H1 (cell line): ENCODE measurements at regions not wholly inside any gene's neighbourhood (a gene's known extent, or its start where the extent isn't known, plus 50 kb on each side); places are given as distances from the start of the nearest gene placed in this dataset.

Experiments used
- CTCF ChIA-PET: fragments of 300-600 bp; sonication (Branson Sonifier 250); formaldehyde crosslinking; loops from one replicate; lab custom pipeline; 2021; ENCODE audit not compliant: partially characterized antibody; lab: Charles Lee
- POLR2A ChIA-PET: fragments of 300-600 bp; sonication (Branson Sonifier 250); formaldehyde crosslinking; loops from one replicate; lab custom pipeline; 2021; ENCODE audit warnings: inconsistent platforms; ENCODE audit not compliant: partially characterized antibody; lab: Charles Lee
- DNase-seq, 2 experiments: peaks; one replicate each; pipeline versions ENCODE4 v3.0.0 to v3.0.0-alpha.2; 2010 to 2022; ENCODE audit warnings: low spot score in 2 of 2, low read depth in 1 of 2, mixed read lengths in 1 of 2
- FAIRE-seq: peaks from 2 replicates; lab custom pipeline; 2011; peaks lifted over from hg19 to GRCh38; lab: Jason Lieb, UNC
- H2AFZ ChIP-seq: 2 replicates; pipeline ENCODE4 v1.8.1; 2012; ENCODE audit warnings: low read length, inconsistent platforms
- H2AK5ac ChIP-seq: 2 replicates; pipeline ENCODE4 v1.6.1; 2013; ENCODE audit warnings: low read depth, low read length
- H2BK120ac ChIP-seq: replicated peaks from 2 replicates; pipeline ENCODE3; 2013; ENCODE audit warnings: low read depth, low read length, inconsistent platforms
- H2BK12ac ChIP-seq: 2 replicates; pipeline ENCODE4 v1.6.1; 2013; ENCODE audit warnings: low read depth, low read length
- H2BK15ac ChIP-seq: 2 replicates; pipeline ENCODE4 v1.6.1; 2013; ENCODE audit warnings: low read length
- H2BK20ac ChIP-seq: 2 replicates; pipeline ENCODE4 v1.6.1; 2013; ENCODE audit warnings: low read length
- H2BK5ac ChIP-seq: 2 replicates; pipeline ENCODE4 v1.6.1; 2013; ENCODE audit warnings: low read depth, low read length
- H3K14ac ChIP-seq: 2 replicates; pipeline ENCODE4 v1.6.1; 2013; ENCODE audit warnings: inconsistent platforms; ENCODE audit not compliant: insufficient read length
- H3K18ac ChIP-seq: 2 replicates; pipeline ENCODE4 v1.6.1; 2013; ENCODE audit warnings: low read length; ENCODE audit errors: extremely low read depth
- H3K23ac ChIP-seq: 2 replicates; pipeline ENCODE4 v1.6.1; 2013; ENCODE audit warnings: inconsistent platforms; ENCODE audit not compliant: insufficient read length
- H3K23me2 ChIP-seq: 2 replicates; pipeline ENCODE4 v1.6.1; 2013; ENCODE audit warnings: low read depth, low read length
- H3K27ac ChIP-seq: 2 replicates; pipeline ENCODE4 v1.6.1; 2011; ENCODE audit warnings: low read depth, low read length, inconsistent platforms
- H3K27me3 ChIP-seq, 4 experiments: replicated peaks in 1 of 4; 1 replicate in 1 of 4; 2 replicates in 3 of 4; pipeline versions ENCODE4 v1.6.1 to v1.8.1; 2011 to 2013; ENCODE audit warnings: low read length in 3 of 4, mild to moderate bottlenecking in 3 of 4, inconsistent platforms in 2 of 4, mixed read lengths in 2 of 4, moderate library complexity in 1 of 4; ENCODE audit not compliant: control insufficient read depth in 3 of 4, insufficient read depth in 3 of 4; ENCODE audit errors: extremely low read depth in 1 of 4
- H3K36me3 ChIP-seq, 4 experiments: 2 replicates each; pipeline versions ENCODE4 v1.6.1 to v1.8.1; 2011 to 2013; ENCODE audit warnings: mild to moderate bottlenecking in 4 of 4, low read length in 3 of 4, moderate library complexity in 2 of 4, control low read depth in 1 of 4, inconsistent platforms in 1 of 4; ENCODE audit not compliant: insufficient read depth in 4 of 4, control insufficient read depth in 2 of 4
- H3K4ac ChIP-seq: replicated peaks from 2 replicates; pipeline ENCODE3; 2013; ENCODE audit warnings: low read length, low read depth, mixed read lengths, inconsistent platforms; ENCODE audit not compliant: insufficient read length
- H3K4me1 ChIP-seq, 4 experiments: replicated peaks in 1 of 4; 1 replicate in 1 of 4; 2 replicates in 3 of 4; pipeline versions ENCODE4 v1.6.1 to v1.8.1; 2011 to 2013; ENCODE audit warnings: low read length in 3 of 4, inconsistent platforms in 2 of 4, mixed read lengths in 1 of 4; ENCODE audit not compliant: insufficient read depth in 4 of 4, control insufficient read depth in 3 of 4
- H3K4me2 ChIP-seq, 2 experiments: 2 replicates each; pipeline versions ENCODE4 v1.6.1 to v1.8.1; 2011 to 2013; ENCODE audit warnings: low read depth in 2 of 2, low read length in 2 of 2, control low read depth in 1 of 2, inconsistent platforms in 1 of 2, mild to moderate bottlenecking in 1 of 2; ENCODE audit not compliant: insufficient read depth in 1 of 2
- H3K4me3 ChIP-seq, 4 experiments: fragments of 200-600, 300-600 bp in 1 of 4; sonication (generic), shearing (Covaris generic), sonication (Bioruptor Twin) in 1 of 4; 2 replicates each; pipeline versions ENCODE4 v1.5.1 to v1.8.1; 2011 to 2016; ENCODE audit warnings: low read length in 4 of 4, low read depth in 3 of 4, control low read depth in 2 of 4, inconsistent platforms in 2 of 4, mild to moderate bottlenecking in 2 of 4, mixed read lengths in 1 of 4, moderate library complexity in 1 of 4; ENCODE audit not compliant: insufficient read depth in 2 of 4; ENCODE audit errors: extremely low read depth in 1 of 4
- H3K56ac ChIP-seq: replicated peaks from 2 replicates; pipeline ENCODE3; 2013; ENCODE audit warnings: low read depth, mild to moderate bottlenecking, mixed read lengths, low read length, inconsistent platforms; ENCODE audit not compliant: insufficient read length
- H3K79me1 ChIP-seq: 2 replicates; pipeline ENCODE4 v1.6.1; 2013; ENCODE audit warnings: low read depth, low read length, control low read depth
- H3K79me2 ChIP-seq, 2 experiments: 2 replicates each; pipeline versions ENCODE4 v1.6.1 to v1.8.1; 2012 to 2013; ENCODE audit warnings: low read length in 2 of 2, mild to moderate bottlenecking in 2 of 2, inconsistent platforms in 1 of 2; ENCODE audit not compliant: insufficient read depth in 2 of 2, control insufficient read depth in 1 of 2
- H3K9ac ChIP-seq, 4 experiments: replicated peaks in 1 of 4; 1 replicate in 1 of 4; 2 replicates in 3 of 4; pipeline versions ENCODE4 v1.6.1 to v1.8.1; 2011 to 2013; ENCODE audit warnings: low read depth in 3 of 4, low read length in 3 of 4, control low read depth in 2 of 4, mild to moderate bottlenecking in 2 of 4, moderate library complexity in 2 of 4, inconsistent platforms in 1 of 4; ENCODE audit errors: extremely low read depth in 1 of 4
- H3K9me3 ChIP-seq, 2 experiments: 2 replicates each; pipeline versions ENCODE4 v1.6.1 to v1.8.1; 2012 to 2013; ENCODE audit warnings: mild to moderate bottlenecking in 2 of 2, moderate library complexity in 2 of 2, control low read depth in 1 of 2, inconsistent platforms in 1 of 2, low read depth in 1 of 2, low read length in 1 of 2, mixed read lengths in 1 of 2; ENCODE audit not compliant: insufficient read depth in 2 of 2
- H4K20me1 ChIP-seq, 2 experiments: replicated peaks in 1 of 2; 2 replicates each; pipeline versions ENCODE3 to v1.8.1; 2011 to 2013; ENCODE audit warnings: inconsistent platforms in 2 of 2, low read length in 2 of 2, mild to moderate bottlenecking in 1 of 2; ENCODE audit not compliant: insufficient read depth in 2 of 2, control insufficient read depth in 1 of 2
- H4K5ac ChIP-seq: 2 replicates; pipeline ENCODE4 v1.6.1; 2013; ENCODE audit warnings: low read length, low read depth, mixed read lengths, inconsistent platforms; ENCODE audit not compliant: insufficient read length
- H4K8ac ChIP-seq: 2 replicates; pipeline ENCODE4 v1.8.0; 2013; ENCODE audit warnings: mild to moderate bottlenecking, moderate library complexity, low read length, inconsistent platforms; ENCODE audit not compliant: insufficient read depth; ENCODE audit errors: extremely low read depth
- H4K91ac ChIP-seq: replicated peaks from 2 replicates; pipeline ENCODE3; 2013; ENCODE audit warnings: low read length, mixed read lengths, inconsistent platforms; ENCODE audit not compliant: insufficient read length
- FOSL1 ChIP-seq: IDR thresholded peaks from 2 replicates; pipeline ENCODE4 v1.6.1; 2011; ENCODE audit warnings: mild to moderate bottlenecking, low read depth, low read length, moderate library complexity; ENCODE audit not compliant: insufficient read depth
- SUZ12 ChIP-seq: fragments of 200-600 bp; sonication (generic); IDR thresholded peaks from 2 replicates; pipeline ENCODE4 v1.6.1; 2012; ENCODE audit warnings: mild to moderate bottlenecking, inconsistent platforms, low read length, moderate library complexity, mixed read lengths
- TAF7 ChIP-seq: optimal IDR thresholded peaks from 2 replicates; pipeline ENCODE3; 2011; ENCODE audit warnings: low read depth, mild to moderate bottlenecking, inconsistent platforms, low read length, moderate library complexity, borderline replicate concordance
- WGBS, 2 experiments: shearing (Covaris generic) in 1 of 2; methylation state at CpG; one replicate each; pipeline versions ENCODE4 v1.1.6 to v1.1.7; 2013 to 2015; ENCODE audit warnings: low lambda C conversion rate in 2 of 2, mixed read lengths in 2 of 2, inconsistent platforms in 1 of 2, low coverage in 1 of 2, missing lambda C conversion rate in 1 of 2; ENCODE audit not compliant: insufficient replicate concordance in 2 of 2, insufficient coverage in 1 of 2, insufficient read length in 1 of 2; ENCODE audit errors: extremely low coverage in 1 of 2, missing lambda C conversion rate in 1 of 2; 5-methylcytosine and 5-hydroxymethylcytosine counted together

GRCh38 chr10:3573498-3573897 lies 211.5 kb downstream of the KLF6 start:
- no peak overlapping the region for H3K9ac ChIP-seq
- H3K4me1 ChIP-seq: peaks cover 0 to 2% (median under 1%) of the 10 kb centered on the region in 4 experiments; a peak in 4 of 7 replicates
- DNase-seq (no peak), FAIRE-seq (no peak)
- H3K23me2 ChIP-seq: no peaks in the 10 kb centered on the region
- no peak overlapping the region for H3K23ac ChIP-seq
- no peaks in the 10 kb centered on the region for H3K36me3 ChIP-seq
- no peaks in the 10 kb centered on the region for H4K20me1 ChIP-seq
- H2AK5ac ChIP-seq: no peak overlapping the region
- no peak overlapping the region for H3K56ac ChIP-seq
- H2AFZ ChIP-seq: no peak overlapping the region
- no peak overlapping the region for H4K5ac ChIP-seq
- H3K27ac ChIP-seq: no peak overlapping the region
- POLR2A ChIA-PET: no interaction called here
- WGBS, 2 experiments: 69% methylated on average over 8 of the region's 8 CpGs; no CpG with 5 or more reads in 1 of the 2 experiments
- H3K9me3 ChIP-seq: no peaks in the 10 kb centered on the region
- no peak overlapping the region for H3K4me2 ChIP-seq
- H4K91ac ChIP-seq: no peak overlapping the region
- H4K8ac ChIP-seq: no peak overlapping the region; the same call in 1 of the 2 replicates
- no peaks in the 10 kb centered on the region for H3K27me3 ChIP-seq
- no peak overlapping the region for H3K18ac ChIP-seq
- no peak overlapping the region for H2BK15ac ChIP-seq
- H3K79me1 ChIP-seq: no peaks in the 10 kb centered on the region
- no peak overlapping the region for H3K4ac ChIP-seq
- no peak overlapping the region for H2BK5ac ChIP-seq
- H3K79me2 ChIP-seq: no peaks in the 10 kb centered on the region
- H2BK120ac ChIP-seq: no peak overlapping the region
- CTCF ChIA-PET: interaction anchor here (0.6 to 1.4 kb wide), 5 partner anchors 17 to 377 kb away, joined by 3 to 5 read pairs (median 3); no protein-coding TSS in a partner anchor
- no peak overlapping the region for H2BK12ac ChIP-seq
- H2BK20ac ChIP-seq: no peak overlapping the region
- no peak overlapping the region for H3K14ac ChIP-seq
- no peak overlapping the region for H3K4me3 ChIP-seq
- TF ChIP-seq FOSL1 (no peak), TAF7 (no peak), SUZ12 (no peak)
